Immature natural killer cell (primary cell): ENCODE measurements at regions not wholly inside any gene's neighbourhood (a gene's known extent, or its start where the extent isn't known, plus 50 kb on each side); places are given as distances from the start of the nearest gene placed in this dataset.
"Not testable (repeated sequence)": the region's sequence is repeated elsewhere in the genome, so short reads cannot be mapped to it uniquely, and the experiment has no call there.

Source experiments
- DNase-seq, 3 donors: peaks; one replicate each; pipeline ENCODE4 v3.0.0; 2022; ENCODE audit warnings: mixed read lengths in 1 of 3
- H3K27ac Mint-ChIP-seq, 6 donors: one replicate each; pipeline ENCODE4 v1.8.0; 2020; ENCODE audit warnings: mixed read lengths in 6 of 6, mild to moderate bottlenecking in 5 of 6, inconsistent platforms in 4 of 6, moderate library complexity in 3 of 6
- H3K27me3 Mint-ChIP-seq, 3 donors: one replicate each; pipeline ENCODE4 v1.8.0; 2020 to 2021; ENCODE audit warnings: low read depth in 3 of 3, mild to moderate bottlenecking in 3 of 3, mixed read lengths in 3 of 3, moderate library complexity in 3 of 3, inconsistent platforms in 1 of 3
- H3K36me3 Mint-ChIP-seq, 3 donors: one replicate each; pipeline ENCODE4 v1.8.0; 2020; ENCODE audit warnings: mixed read lengths in 3 of 3, inconsistent platforms in 2 of 3, mild to moderate bottlenecking in 2 of 3
- H3K4me1 Mint-ChIP-seq, 2 donors: one replicate each; pipeline ENCODE4 v1.8.0; 2020; ENCODE audit warnings: inconsistent platforms in 2 of 2, mild to moderate bottlenecking in 2 of 2, mixed read lengths in 2 of 2, moderate library complexity in 1 of 2
- H3K4me3 Mint-ChIP-seq, 5 donors: one replicate each; pipeline ENCODE4 v1.8.0; 2020; ENCODE audit warnings: mild to moderate bottlenecking in 5 of 5, mixed read lengths in 5 of 5, inconsistent platforms in 3 of 5, moderate library complexity in 3 of 5
- H3K9me3 Mint-ChIP-seq, 6 donors: one replicate each; pipeline ENCODE4 v1.8.0; 2020; ENCODE audit warnings: mild to moderate bottlenecking in 6 of 6, mixed read lengths in 6 of 6, inconsistent platforms in 4 of 6, moderate library complexity in 3 of 6

DNA sequence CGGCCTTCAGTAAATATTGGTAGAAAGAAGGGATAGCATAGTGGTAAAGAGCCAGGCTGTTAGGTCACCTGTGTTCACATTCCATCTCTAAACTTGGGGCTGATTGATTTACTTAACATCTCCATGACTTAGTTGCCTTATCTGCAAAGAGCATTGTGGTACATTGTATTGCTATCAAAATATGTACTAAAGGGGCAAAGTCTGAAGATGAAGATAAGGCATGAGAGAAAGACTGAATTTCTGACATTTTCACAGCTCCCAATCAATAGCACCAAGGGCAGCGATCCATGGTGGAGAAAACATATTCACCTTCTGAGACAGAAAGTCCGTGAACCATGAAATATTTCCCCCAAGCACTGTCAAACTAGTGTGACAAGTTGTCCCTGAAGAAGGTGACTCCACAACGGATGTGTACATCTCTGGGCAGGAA lies 223.3 kb upstream of the STXBP5 start:
- Mint-ChIP-seq H3K9me3 (peaks cover 0 to 21% (median 3%) of the 10 kb centered on the region in 6 donors), H3K36me3 (no peaks in the 10 kb centered on the region), H3K27ac (no peak overlapping the region), H3K4me3 (no peak overlapping the region), H3K27me3 (no peaks in the 10 kb centered on the region), H3K4me1 (no peaks in the 10 kb centered on the region)
- DNase-seq, result no peak

DNA sequence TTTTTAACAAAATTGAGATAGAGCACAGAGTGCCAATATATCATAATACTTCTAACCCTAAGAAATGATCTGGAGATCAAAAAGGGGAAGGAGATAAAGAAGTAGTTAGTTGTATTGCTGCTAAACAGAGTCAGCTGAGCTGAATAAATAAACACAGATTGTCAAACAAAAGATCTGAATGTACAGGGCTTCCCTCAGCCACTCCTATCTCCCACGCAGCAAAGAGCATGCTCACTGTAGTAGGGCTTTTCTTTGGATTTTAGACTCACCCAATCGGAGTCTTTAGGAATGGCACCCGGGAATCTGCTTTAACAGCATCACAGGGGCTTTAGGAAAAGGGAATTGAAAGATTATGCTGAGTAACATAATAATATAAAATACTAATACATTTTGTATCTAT lies 222.2 kb upstream of the STXBP5 start:
- Mint-ChIP-seq H3K9me3 (peaks cover 0 to 23% (median 3%) of the 10 kb centered on the region in 6 donors), H3K4me1 (no peaks in the 10 kb centered on the region), H3K36me3 (no peaks in the 10 kb centered on the region), H3K4me3 (no peak overlapping the region), H3K27ac (no peak overlapping the region), H3K27me3 (no peaks in the 10 kb centered on the region)
- DNase-seq, result no peak

DNA sequence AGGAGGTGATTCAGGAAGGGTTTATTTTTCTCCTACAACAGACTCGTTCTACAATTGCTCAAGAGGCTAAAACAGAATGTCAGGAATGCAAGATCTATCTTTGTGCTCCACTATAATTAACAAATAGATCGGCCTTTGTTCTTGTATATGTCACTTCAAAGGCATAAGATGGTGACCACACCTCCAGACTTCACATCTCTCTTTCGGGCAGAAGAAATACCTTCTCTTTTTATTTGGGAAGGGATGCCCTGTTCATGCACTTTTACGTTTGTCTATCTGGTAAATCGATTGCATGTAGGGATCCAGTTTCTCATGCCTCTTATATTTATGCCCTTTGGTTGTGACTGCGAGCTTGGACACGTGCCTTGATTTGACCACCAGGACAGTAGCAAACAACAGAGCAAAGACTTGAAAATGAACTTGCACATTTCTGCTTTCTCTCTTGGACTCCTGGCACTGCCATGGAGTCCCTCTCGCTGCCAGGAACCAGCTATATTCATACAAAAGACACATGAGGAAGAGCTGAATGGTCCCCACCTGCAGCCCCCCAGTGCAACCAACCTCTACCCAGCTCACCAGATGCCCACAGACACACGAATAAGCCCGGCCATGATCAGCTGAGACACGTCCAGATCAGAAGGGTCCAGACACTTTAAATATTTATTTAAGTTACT lies 219.8 kb upstream of the STXBP5 start:
- Mint-ChIP-seq H3K4me3 (no peak overlapping the region), H3K9me3 (peaks cover 0 to 23% (median 4%) of the 10 kb centered on the region in 6 donors), H3K36me3 (no peaks in the 10 kb centered on the region), H3K27me3 (no peaks in the 10 kb centered on the region), H3K4me1 (no peaks in the 10 kb centered on the region), H3K27ac (no peak overlapping the region)
- DNase-seq, result no peak

DNA sequence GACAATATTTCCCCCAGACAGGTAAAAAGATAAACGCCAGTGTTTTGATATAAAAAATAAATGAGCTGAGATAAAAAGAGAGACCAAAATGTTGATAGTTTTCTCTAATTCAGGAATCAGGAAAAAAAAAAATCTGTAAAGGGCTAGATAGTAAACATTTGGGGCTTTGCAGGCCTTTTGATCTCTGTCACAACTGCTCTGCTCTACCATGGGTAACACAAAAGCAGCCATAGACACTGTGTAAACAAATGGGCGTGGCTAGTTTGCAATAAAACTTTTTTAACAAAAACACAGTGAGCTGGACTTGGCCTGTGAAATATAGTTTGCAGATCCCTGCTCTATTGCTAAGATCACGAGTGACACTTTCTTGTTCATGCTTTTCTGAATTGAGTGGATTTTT lies 219.1 kb upstream of the STXBP5 start:
- no peaks in the 10 kb centered on the region for H3K4me1 Mint-ChIP-seq
- no peak for DNase-seq
- H3K4me3 Mint-ChIP-seq, result no peak overlapping the region
- H3K27me3 Mint-ChIP-seq, result no peaks in the 10 kb centered on the region
- no peaks in the 10 kb centered on the region for H3K36me3 Mint-ChIP-seq
- H3K9me3 Mint-ChIP-seq, result peaks cover 0 to 23% (median 4%) of the 10 kb centered on the region in 6 donors
- no peak overlapping the region for H3K27ac Mint-ChIP-seq

DNA sequence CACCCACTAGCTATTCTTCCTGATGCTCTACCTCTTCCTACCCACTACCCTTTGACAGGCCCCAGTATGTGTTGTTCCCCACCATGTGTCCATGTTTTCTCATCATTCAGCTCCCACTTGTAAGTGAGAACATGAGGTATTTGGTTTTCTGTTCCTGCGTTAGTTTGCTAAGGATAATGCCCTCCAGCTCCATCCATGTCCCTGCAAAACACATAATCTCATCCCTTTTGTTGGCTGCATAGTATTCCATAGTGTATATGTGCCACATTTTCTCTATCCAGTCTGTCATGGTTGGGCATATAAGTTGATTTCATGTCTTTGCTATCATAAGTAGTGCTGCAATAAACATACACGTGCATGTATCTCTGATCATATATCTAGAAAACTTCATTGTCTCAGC lies 218.3 kb upstream of the STXBP5 start:
- no peaks in the 10 kb centered on the region for H3K4me1 Mint-ChIP-seq
- no peak for DNase-seq
- no peak overlapping the region for H3K4me3 Mint-ChIP-seq
- no peaks in the 10 kb centered on the region for H3K36me3 Mint-ChIP-seq
- H3K27me3 Mint-ChIP-seq, result no peaks in the 10 kb centered on the region
- peaks cover 0 to 19% (median 4%) of the 10 kb centered on the region in 6 donors for H3K9me3 Mint-ChIP-seq
- no peak overlapping the region for H3K27ac Mint-ChIP-seq

DNA sequence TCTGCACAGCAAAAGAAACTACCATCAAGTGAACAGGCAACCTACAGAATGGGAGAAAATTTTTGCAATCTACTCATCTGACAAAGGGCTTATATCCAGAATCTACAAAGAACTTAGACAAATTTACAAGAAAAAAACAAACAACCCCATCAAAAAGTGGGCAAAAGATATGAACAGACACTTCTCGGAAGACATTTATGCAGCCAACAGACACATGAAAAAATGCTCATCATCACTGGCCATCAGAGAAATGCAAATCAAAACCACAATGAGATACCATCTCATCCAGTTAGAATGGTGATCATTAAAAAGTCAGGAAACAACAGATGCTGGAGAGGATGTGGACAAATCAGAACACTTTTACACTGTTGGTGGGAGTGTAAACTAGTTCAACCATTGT lies 216.3 kb upstream of the STXBP5 start:
- not testable (repeated sequence) for H3K27ac Mint-ChIP-seq, DNase-seq, H3K36me3 Mint-ChIP-seq, H3K4me1 Mint-ChIP-seq, H3K4me3 Mint-ChIP-seq, H3K27me3 Mint-ChIP-seq
- H3K9me3 Mint-ChIP-seq, result peaks cover 0 to 14% (median 4%) of the 10 kb centered on the region in 6 donors

DNA sequence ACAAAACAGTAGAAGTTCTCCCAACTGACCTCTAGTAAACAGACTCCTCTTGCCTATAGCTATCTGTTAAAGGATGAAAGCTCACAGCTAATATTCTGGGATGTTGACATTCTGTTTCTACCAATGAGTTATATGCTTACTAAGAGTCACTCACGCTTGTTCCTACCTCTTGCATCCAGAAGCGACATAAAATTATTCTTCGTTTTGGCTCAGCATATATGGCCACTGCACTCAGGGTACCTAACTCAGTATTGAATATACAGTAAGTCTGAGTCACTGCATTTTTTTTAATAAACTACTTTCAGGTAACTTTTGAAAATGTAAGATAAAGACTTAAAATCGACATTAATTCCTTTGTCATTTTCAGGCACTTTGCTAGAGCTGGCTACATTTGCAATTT lies 214.4 kb upstream of the STXBP5 start:
- H3K9me3 Mint-ChIP-seq, result peaks cover 0 to 9% (median 4%) of the 10 kb centered on the region in 6 donors
- no peak overlapping the region for H3K4me3 Mint-ChIP-seq
- H3K36me3 Mint-ChIP-seq, result no peaks in the 10 kb centered on the region
- no peak overlapping the region for H3K27ac Mint-ChIP-seq
- H3K4me1 Mint-ChIP-seq, result no peaks in the 10 kb centered on the region
- DNase-seq, result no peak
- H3K27me3 Mint-ChIP-seq, result peaks cover 0 to 2% (median 0%) of the 10 kb centered on the region in 3 donors

DNA sequence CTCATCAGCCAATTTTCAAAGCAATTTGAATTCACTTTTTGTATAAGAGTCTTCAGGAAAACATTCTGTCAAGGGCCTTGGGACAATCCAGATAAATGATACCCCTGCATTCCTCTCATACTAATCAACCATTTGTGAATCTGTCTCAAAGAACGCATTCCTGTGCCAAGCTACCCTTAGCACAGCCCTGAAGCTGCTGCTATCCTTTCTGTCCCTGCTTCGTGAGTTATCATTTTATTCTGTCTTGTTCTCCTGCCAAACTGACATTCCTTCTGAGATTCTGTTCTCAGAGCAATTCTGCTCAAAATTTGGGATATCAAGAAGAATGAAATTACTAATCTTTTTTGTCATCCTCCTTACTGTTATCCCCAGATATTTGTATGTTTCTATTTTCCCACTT lies 213.9 kb upstream of the STXBP5 start:
- Mint-ChIP-seq H3K4me1 (no peaks in the 10 kb centered on the region), H3K36me3 (no peaks in the 10 kb centered on the region), H3K27me3 (peaks cover 0 to 2% (median 0%) of the 10 kb centered on the region in 3 donors), H3K27ac (no peak overlapping the region), H3K4me3 (no peak overlapping the region), H3K9me3 (peaks cover 0 to 9% (median 4%) of the 10 kb centered on the region in 6 donors)
- DNase-seq, result no peak

DNA sequence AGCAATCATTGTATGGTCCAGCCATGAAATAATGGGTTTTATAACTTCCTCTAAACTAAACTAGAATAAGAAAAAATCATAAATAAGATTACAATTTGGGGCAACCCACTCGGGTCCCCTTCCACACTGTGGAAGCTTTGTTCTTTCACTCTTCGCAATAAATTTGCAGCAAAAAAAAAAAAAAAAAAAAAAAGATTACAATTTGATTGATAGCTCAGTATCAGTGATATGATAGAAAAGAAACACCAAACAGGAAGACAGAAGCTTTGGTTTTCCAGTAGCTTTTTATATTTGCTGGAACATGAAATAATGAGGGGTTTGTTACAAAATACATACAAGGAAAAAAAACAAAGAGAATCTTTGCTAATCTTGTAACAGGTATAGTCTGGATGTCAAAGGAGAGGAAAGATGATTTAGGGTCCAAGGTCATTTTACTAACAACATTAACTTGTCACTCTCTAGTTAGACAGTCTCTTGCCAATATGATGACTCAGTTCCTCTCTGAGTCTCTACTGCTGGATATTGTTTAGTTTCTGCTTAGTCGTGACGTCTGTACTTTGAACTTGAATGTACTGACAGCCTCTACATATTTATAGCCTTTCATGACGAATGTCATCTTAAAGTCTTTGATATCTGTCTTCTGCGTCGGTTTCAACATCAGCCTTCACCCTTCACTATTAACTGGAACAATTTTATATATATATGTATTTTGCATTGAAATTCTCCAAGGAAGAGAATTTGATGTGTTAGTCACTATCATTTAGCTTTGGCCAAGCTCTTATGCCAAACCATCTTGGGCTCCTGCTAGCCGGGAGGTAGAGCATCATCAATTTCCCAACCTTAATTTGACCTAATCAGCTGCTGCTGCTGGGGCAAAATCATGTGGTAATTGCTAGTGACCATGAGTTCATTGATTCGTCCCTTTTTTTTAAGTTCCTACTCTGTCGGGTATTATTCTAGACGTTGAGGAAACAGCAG lies 213.1 kb upstream of the STXBP5 start:
- no peak overlapping the region for H3K4me3 Mint-ChIP-seq
- H3K4me1 Mint-ChIP-seq, result no peaks in the 10 kb centered on the region
- no peak for DNase-seq
- H3K9me3 Mint-ChIP-seq, result peaks cover 0 to 6% (median under 1%) of the 10 kb centered on the region in 6 donors
- H3K27ac Mint-ChIP-seq, result no peak overlapping the region
- H3K36me3 Mint-ChIP-seq, result no peaks in the 10 kb centered on the region
- peaks cover 0 to 2% (median 0%) of the 10 kb centered on the region in 3 donors for H3K27me3 Mint-ChIP-seq

DNA sequence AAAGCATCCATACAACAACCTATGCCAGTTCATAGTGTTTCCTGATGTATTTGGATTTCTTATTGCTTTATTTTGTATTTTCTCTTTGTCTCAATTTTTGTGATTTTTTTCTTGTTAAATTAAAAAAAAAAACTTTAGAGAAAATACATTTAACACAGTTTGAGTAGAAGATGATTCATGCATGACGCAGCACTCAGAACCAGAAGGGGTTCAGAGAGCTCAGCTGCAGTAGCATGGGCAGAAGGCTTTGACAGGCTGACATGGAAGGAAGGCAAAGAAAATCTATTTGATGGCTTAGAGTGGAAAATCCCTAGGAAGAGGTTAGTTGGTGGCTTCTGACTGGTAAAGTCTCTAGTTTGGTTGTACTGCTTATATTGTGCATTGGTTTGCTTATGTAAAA lies 207.2 kb upstream of the STXBP5 start:
- no peak overlapping the region for H3K4me3 Mint-ChIP-seq
- no peaks in the 10 kb centered on the region for H3K36me3 Mint-ChIP-seq
- H3K9me3 Mint-ChIP-seq, result peaks cover 0 to 6% (median 0%) of the 10 kb centered on the region in 6 donors
- peaks cover 0 to under 1% (median 0%) of the 10 kb centered on the region in 3 donors for H3K27me3 Mint-ChIP-seq
- H3K4me1 Mint-ChIP-seq, result no peaks in the 10 kb centered on the region
- no peak overlapping the region for H3K27ac Mint-ChIP-seq
- no peak for DNase-seq

DNA sequence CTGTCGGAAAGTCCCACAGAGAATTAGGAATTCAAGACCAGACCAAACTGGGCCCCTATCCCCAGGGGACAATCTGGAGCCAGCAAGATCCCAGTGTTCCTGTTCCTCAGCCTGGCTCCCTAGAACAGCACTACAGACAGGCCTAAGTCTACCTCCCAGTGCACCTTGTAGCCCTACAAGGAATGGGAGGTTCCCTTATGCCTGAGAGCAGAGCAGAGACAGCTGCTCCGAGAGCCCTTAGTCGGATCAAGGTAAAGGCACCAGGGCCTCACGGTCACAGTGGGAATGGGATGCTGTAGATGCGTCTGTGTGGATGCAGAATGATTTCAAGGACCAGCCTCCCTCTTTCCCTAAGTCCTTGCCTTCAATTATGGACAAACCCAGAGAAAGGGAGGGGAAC lies 204.5 kb upstream of the STXBP5 start:
- no peak overlapping the region for H3K4me3 Mint-ChIP-seq
- H3K9me3 Mint-ChIP-seq, result peaks cover 0 to 7% (median under 1%) of the 10 kb centered on the region in 6 donors
- no peak for DNase-seq
- H3K4me1 Mint-ChIP-seq, result no peaks in the 10 kb centered on the region
- no peaks in the 10 kb centered on the region for H3K36me3 Mint-ChIP-seq
- no peaks in the 10 kb centered on the region for H3K27me3 Mint-ChIP-seq
- H3K27ac Mint-ChIP-seq, result no peak overlapping the region

DNA sequence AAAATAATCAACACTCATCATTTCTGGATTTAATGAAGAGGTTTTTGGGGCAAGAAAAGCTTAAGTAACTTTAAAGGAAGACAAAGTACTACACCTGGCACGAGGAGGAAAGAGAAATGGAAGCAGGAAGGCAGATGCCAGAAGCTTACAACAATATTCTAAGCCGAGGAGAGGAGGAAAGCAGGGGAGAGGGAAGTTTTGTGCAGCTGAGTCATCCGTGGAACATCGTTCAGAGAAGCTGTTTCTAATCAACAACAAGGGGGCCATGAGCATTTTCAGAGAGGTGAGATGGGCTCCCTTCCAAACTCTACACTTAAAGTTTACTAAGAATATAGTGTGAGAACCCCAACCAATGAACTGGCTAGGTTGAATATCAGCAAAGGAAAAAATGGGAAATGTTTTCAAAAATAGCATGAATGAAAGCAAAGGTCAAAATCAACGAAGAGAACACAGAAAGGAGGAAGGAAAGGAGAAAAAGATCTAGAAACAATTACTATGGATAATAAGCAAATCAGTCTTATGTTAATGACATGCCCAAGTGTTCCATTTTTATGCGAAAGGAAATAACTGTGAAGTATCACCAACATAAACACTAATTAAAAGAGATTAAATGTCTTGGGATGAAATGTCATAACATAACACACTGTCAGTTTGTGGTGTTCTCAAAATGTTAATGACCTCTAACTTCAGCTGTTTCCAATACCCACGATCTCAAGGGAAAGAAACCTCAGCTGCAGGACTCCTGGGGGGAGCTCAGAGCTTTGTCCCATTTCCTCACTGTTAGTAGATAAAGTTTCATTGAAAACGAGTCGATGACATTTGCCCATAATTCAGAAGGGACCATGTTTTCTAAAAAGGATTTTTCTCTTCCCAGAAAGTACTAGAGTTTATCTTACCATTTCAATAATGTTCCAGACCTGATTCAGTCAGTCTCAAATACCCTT lies 203.4 kb upstream of the STXBP5 start:
- Mint-ChIP-seq H3K4me1 (no peaks in the 10 kb centered on the region), H3K27ac (no peak overlapping the region), H3K27me3 (peaks cover 0 to under 1% (median 0%) of the 10 kb centered on the region in 3 donors), H3K4me3 (no peak overlapping the region), H3K9me3 (peaks cover 0 to 9% (median under 1%) of the 10 kb centered on the region in 6 donors), H3K36me3 (peaks cover 0 to 3% (median 0%) of the 10 kb centered on the region in 3 donors)
- no peak for DNase-seq

DNA sequence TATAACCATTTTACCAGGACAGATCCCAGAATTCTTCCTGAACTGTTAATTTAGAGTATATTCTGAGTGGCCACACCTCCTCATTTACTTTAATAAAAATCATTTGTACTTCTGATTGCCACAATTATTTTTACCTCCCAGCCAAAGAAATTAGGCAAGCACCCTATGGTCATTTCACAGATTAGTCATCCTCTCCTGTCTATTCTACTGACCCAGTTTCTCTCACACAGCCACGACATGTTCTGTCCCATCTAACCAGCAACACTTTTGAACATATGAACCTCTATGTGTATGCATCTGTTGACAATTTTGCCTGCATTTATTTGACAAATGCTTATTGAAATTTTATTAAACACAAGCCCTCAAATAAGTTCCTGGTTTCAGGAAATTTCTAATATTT lies 202.6 kb upstream of the STXBP5 start:
- Mint-ChIP-seq H3K27ac (no peak overlapping the region), H3K9me3 (peaks cover 0 to 9% (median under 1%) of the 10 kb centered on the region in 6 donors), H3K27me3 (peaks cover 0 to 2% (median 0%) of the 10 kb centered on the region in 3 donors), H3K36me3 (peaks cover 0 to 3% (median 0%) of the 10 kb centered on the region in 3 donors), H3K4me3 (no peak overlapping the region), H3K4me1 (no peaks in the 10 kb centered on the region)
- DNase-seq, result no peak
